SK-MEL-5 (cell line): ENCODE measurements at regions not wholly inside any gene's neighbourhood (a gene's known extent, or its start where the extent isn't known, plus 50 kb on each side); places are given as distances from the start of the nearest gene placed in this dataset.

ENCODE experiments used
- DNase-seq: peaks from one replicate; pipeline ENCODE4 v3.0.0-alpha.2; 2016; ENCODE audit warnings: low read depth, low spot score
- in situ Hi-C: cut with HindIII; loops from 2 replicates; pipeline ENCODE4 v1.10.0; 2016; ENCODE audit warnings: low sequenced_read_pairs, high pct_unique_total_duplicates, low pct_unique_long_range_greater_than_20kb

- in situ Hi-C loops, result no loop called here
- DNase-seq, result no peak
Measured at GRCh38 chr18:78611201-78611800, 368.3 kb upstream of the SALL3 start.

DNA sequence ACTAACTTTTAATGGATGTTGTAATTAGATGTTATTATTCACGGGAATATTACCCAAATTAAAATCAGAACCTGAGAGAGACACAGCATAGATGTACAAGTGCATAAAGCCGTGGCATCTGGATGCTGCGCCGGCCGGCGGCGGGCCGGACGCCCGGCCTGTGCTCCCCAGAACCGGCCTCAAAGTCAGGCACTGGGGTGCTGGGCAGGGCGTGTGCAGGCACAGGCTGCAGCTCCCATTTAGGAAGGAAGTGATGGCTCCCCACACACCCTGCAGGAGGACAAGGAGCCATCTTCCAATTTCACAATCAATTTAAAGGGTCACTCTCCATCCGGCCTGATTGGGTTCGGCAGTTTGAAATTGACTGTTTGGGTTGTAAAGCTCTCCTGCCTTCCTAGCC, 367.7 kb upstream of the SALL3 start:
- DNase-seq, result no peak
- in situ Hi-C loops, result no loop called here

DNA sequence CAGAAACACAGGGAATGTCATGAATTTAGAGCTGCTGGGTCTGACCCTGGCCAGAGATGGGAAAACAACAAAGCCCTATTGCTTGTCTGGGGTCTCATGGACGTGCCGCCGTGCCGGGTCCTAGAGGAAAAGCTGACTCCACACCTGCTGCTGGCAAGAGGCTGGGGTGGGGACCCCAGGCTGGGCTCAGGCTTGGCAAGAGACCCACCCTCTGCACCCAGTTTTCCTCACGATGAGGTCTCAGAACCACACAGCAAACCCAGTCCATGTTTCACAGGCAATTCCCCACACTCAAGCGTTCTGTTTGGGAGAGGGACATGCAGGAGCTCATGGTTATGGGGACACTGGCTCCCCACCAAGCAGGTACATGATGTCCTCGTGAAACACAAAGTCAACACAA, 367.3 kb upstream of the SALL3 start:
- in situ Hi-C loops, result no loop called here
- DNase-seq, result no peak

DNA sequence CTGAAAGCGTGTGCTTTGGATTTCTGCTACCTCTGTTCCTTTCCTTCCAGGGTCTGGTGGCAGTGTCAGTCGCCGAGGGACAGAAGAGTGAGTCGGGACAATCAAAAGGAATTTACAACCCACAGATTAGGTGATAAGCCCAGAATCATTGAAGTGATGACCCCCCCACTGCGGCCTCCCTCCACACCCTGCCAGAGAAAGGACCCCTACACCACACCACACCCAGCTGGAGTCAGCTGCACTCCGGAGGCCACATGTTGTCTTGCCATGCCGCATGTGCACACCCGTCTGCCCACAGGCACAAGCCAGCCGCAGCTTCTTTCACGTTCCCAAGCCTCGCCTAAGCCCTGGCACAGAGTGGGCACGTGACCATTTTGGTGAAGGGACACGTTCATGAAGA, 366.8 kb upstream of the SALL3 start:
- in situ Hi-C loops, result no loop called here
- no peak for DNase-seq

GRCh38 chr18:78618726-78619125, 360.9 kb upstream of the SALL3 start:
- in situ Hi-C loops, result no loop called here
- no peak for DNase-seq

DNA sequence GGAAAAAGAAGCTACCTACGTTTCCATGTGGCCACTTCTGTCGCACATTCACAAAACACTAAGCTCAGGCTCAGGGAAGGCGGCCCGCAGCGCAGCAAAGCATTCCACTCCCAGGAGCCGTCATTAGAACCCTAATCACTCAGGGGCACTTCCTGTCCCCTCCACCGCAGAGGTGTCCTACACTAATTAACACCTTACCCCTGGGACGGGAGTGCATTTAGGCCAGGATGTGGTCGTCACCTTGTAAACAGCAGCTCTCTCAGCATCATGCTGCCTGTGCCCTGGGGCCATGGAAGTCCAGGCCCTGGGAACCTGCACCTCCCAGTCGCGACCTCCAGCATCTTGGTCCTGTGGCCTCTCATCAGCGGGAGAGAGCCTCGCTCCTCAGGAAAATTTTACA, 359.8 kb upstream of the SALL3 start:
- DNase-seq, result no peak
- in situ Hi-C loops, result no loop called here

DNA sequence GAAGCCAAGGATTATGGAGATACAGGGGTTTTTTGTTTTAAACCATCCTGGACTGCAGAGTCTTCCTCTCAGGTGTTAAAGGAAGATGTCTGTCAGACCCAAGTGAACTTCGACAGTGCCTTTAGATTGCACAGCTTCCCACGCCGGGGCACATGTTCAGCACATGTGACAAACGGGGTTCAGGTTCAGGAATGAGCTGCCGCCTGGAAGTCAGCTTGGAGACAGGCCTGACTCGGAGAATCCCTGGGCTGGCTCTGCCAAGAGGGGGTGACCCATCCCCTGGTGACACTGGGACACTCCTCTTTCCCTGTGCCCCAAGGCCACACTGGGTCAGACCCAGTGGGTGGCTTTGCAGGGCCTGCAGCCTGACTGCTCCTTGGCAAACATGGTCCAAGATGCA, 359.3 kb upstream of the SALL3 start:
- DNase-seq, result no peak
- in situ Hi-C loops, result no loop called here

DNA sequence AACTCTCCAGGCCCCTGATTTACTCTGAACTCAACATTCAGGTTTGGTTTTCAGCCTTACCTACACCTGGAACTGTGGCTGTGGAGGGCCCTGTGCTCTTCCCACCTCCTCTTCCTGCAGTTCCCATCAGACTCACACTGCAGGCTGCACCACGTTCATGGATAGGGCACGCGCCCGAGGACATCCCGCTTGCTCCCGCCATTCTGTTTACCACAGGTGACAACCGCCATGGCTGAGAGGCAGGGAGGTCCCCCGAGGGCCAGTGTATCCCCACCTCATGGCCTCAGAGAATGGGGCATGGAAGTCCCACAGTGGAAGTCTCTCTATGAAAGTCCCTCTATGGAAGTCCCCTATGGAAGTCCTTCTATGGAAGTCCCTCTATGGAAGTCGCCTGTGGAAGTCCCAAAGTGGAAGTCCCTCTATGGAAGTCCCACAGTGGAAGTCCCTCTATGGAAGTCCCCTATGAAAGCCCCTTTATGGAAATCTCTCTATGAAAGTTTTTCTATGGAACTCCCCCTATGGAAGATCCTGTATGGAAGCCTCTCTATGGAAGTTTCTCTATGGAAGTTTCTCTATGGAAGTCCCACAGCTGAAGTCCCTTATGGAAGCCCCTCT, 358.4 kb upstream of the SALL3 start:
- in situ Hi-C loops, result no loop called here

GRCh38 chr18:78622251-78622906, 357.2 kb upstream of the SALL3 start:
- no peak for DNase-seq
- in situ Hi-C loops, result no loop called here

More for the DNA sequence above, 358.4 kb upstream of the SALL3 start:
- no peak for DNase-seq

DNA sequence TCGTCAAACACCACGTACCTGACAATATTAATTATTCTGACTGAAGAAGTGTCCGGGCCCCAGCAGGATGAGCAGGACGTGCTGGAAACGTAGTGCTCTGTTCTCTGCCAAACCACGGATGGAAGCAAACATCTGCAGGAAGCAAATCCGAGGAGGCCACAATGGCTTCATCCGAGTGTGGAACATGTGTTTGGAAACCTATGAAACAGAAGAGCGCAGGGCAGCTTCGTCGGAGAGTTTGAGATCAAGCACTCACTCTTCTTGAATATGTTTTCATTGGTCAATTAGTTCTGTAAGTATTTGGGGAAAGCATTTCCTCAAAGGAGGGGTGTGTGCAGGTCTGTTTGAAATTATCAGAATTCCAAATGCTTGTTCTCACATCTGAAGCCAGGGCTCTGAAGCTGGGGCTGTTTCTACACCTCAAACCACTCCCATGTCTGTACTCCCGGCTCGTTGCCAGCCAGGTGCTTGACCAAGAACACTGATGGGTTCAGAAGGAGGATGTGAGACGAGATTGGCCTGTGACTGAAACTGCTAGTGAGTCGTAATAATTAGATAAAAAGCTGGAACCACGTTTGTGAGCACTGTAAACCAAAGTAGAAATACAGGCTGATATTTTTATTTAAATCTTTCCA, 356.6 kb upstream of the SALL3 start:
- in situ Hi-C loops, result no loop called here

DNA sequence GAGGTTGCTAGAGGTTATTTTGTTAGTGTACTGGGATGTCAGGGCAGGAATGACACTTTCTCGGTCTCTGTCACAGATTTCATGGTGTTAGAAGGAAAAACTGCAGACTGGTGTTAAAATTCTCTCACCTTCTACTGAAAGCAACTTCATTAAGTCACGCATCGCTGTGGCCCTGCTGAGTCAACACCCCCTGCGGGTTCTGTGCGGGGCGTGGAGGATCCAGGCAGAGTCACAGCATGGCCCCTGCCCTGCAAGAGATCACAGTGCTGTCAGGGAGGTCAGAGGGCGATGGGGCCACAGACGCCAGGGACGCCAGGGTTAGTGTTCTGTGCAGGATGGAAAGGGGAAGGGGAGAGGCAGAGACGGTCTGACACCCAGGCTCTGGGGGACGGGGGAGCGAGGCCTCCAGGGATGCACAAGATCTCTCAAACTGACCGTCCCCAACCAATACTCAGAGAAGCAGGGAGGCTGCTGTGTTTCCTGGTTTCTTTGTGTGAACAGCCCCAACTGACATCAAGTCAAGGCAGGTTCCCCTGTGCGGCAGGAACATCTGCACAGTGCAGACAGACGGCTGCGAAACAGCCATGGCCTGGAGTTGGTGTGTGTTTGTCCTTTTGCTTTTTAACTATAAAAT, 354.9 kb upstream of the SALL3 start:
- in situ Hi-C loops, result no loop called here
- no peak for DNase-seq

More for the DNA sequence above, 356.6 kb upstream of the SALL3 start:
- DNase-seq, result no peak

GRCh38 chr18:78625847-78626246, 353.8 kb upstream of the SALL3 start:
- DNase-seq, result no peak
- in situ Hi-C loops, result no loop called here

- no peak for DNase-seq
Measured at GRCh38 chr18:78627551-78628346, 351.9 kb upstream of the SALL3 start.

DNA sequence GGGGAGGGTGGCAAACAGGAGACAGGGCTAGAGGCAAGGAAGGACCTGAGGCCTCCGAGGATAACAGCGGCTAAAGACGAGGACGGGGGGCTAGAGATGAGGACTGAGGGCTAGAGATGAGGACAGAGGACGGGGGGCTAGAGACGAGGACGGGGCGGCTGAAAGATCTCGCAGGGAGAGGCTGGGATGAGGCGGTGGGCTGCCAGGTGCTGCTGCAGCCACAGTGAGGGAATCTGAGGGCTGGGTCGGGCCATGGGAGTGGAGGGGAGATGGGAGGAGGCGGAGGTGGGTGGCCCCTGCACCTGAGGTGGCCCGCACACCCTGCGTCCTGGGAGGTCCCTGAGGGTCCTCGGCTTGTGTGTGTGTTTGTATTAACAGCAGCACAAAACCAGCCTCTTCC, 350.2 kb upstream of the SALL3 start:
- in situ Hi-C loops, result no loop called here
- no peak for DNase-seq

More at GRCh38 chr18:78627551-78628346, 351.9 kb upstream of the SALL3 start:
- in situ Hi-C loops, result no loop called here

GRCh38 chr18:78630356-78630755, 349.3 kb upstream of the SALL3 start:
- in situ Hi-C loops, result no loop called here
- DNase-seq, result no peak

- in situ Hi-C loops, result no loop called here
- no peak for DNase-seq
Measured at GRCh38 chr18:78630981-78631510, 348.6 kb upstream of the SALL3 start.

- no peak for DNase-seq
- in situ Hi-C loops, result no loop called here
Measured at GRCh38 chr18:78632111-78632541, 347.5 kb upstream of the SALL3 start.
